ENCODE measurements at regions not wholly inside any gene's neighbourhood (a gene's known extent, or its start where the extent isn't known, plus 50 kb on each side); places are given as distances from the start of the nearest gene placed in this dataset.

DNA sequence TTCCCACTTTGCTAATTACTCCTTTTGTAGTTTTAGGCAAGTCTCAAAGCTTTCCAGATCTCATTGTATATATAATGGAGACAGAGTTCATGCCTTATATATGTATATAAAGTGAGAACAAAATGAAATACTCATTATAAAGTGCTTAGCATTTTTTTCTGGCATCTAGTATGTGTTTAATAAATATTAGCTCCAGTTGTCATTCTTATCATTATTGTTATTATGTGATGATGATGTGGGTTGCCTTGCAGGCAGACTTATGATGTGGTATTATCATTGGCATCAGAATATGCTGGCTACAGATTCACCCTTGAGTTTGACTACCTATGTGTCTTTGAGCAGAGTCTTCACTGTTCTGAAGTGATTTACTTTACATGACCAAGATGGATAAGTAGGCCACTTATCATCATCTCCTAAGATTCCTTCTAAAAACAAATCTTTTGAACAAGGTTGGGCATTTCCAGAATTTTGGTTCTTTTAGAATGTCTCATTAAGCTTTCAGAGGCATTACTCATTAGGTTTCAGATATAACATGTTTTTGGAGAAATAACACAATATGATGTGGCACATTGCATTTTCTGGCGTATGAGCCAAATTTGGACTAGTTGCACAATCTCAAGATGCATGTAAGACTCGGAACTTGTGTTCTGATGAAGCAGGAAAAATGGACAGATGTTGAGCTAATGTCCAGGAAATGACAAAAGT, 145.6 kb upstream of the TNC start:
- no peaks in the 10 kb centered on the region for H3K36me3 Mint-ChIP-seq
- H3K4me3 Mint-ChIP-seq: no peak overlapping the region
- no peak for DNase-seq (ENCODE audit: low spot score in 2 of 2)
- no peaks in the 10 kb centered on the region for H3K4me1 Mint-ChIP-seq
- no peak overlapping the region for H3K27ac Mint-ChIP-seq
- H3K9me3 Mint-ChIP-seq: no peaks in the 10 kb centered on the region
- no peak for ATAC-seq

- Mint-ChIP-seq H3K9me3 (no peaks in the 10 kb centered on the region), H3K4me1 (no peaks in the 10 kb centered on the region), H3K4me3 (no peak overlapping the region), H3K36me3 (no peaks in the 10 kb centered on the region), H3K27ac (no peak overlapping the region)
- no peak for DNase-seq (ENCODE audit: low spot score in 2 of 2)
- ATAC-seq: no peak
These were observed 146.4 kb upstream of the TNC start for GRCh38 chr9:115264313-115264712.

DNA sequence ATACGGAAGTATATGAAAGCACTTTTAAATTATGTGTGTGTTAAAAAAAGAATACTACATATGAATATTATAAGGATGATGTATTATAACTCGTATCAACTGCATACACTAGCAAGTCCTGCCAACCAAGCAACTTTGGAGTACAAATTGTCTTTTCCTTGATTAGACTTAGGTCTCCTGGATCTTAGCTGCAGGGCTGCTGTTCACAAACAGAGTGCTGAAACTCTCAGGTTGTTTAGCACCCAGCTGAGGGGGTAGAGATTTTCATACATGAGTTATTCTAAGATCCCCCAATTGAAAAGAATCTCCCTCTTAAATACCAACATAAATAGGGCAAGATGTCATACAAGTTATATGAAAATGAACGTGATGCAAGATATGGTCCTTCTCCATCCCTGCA, 149.8 kb upstream of the TNC start:
- DNase-seq (ENCODE audit: low spot score in 2 of 2): no peak
- Mint-ChIP-seq H3K27ac (no peak overlapping the region), H3K4me3 (no peak overlapping the region), H3K36me3 (no peaks in the 10 kb centered on the region), H3K9me3 (peaks cover 3% of the 10 kb centered on the region), H3K4me1 (no peaks in the 10 kb centered on the region)
- ATAC-seq: no peak

GRCh38 chr9:115275753-115276152, 157.8 kb upstream of the TNC start:
- Mint-ChIP-seq H3K27ac (no peak overlapping the region), H3K4me1 (no peaks in the 10 kb centered on the region), H3K9me3 (peaks cover 3% of the 10 kb centered on the region), H3K36me3 (no peaks in the 10 kb centered on the region), H3K4me3 (no peak overlapping the region)
- DNase-seq (ENCODE audit: low spot score in 2 of 2): no peak
- no peak for ATAC-seq

GRCh38 chr9:115276621-115277020, 158.7 kb upstream of the TNC start:
- H3K27ac Mint-ChIP-seq: no peak overlapping the region
- DNase-seq (ENCODE audit: low spot score in 2 of 2): no peak
- no peak overlapping the region for H3K4me3 Mint-ChIP-seq

GRCh38 chr9:115277301-115277700, 159.3 kb upstream of the TNC start:
- ATAC-seq (no peak), DNase-seq (ENCODE audit: low spot score in 2 of 2) (no peak)
- H3K4me3 Mint-ChIP-seq: no peak overlapping the region
- no peaks in the 10 kb centered on the region for H3K4me1 Mint-ChIP-seq
- no peak overlapping the region for H3K27ac Mint-ChIP-seq
- no peaks in the 10 kb centered on the region for H3K9me3 Mint-ChIP-seq
- no peaks in the 10 kb centered on the region for H3K36me3 Mint-ChIP-seq

More at GRCh38 chr9:115276621-115277020, 158.7 kb upstream of the TNC start:
- no peaks in the 10 kb centered on the region for H3K4me1 Mint-ChIP-seq
- no peaks in the 10 kb centered on the region for H3K36me3 Mint-ChIP-seq
- no peaks in the 10 kb centered on the region for H3K9me3 Mint-ChIP-seq
- ATAC-seq: no peak

DNA sequence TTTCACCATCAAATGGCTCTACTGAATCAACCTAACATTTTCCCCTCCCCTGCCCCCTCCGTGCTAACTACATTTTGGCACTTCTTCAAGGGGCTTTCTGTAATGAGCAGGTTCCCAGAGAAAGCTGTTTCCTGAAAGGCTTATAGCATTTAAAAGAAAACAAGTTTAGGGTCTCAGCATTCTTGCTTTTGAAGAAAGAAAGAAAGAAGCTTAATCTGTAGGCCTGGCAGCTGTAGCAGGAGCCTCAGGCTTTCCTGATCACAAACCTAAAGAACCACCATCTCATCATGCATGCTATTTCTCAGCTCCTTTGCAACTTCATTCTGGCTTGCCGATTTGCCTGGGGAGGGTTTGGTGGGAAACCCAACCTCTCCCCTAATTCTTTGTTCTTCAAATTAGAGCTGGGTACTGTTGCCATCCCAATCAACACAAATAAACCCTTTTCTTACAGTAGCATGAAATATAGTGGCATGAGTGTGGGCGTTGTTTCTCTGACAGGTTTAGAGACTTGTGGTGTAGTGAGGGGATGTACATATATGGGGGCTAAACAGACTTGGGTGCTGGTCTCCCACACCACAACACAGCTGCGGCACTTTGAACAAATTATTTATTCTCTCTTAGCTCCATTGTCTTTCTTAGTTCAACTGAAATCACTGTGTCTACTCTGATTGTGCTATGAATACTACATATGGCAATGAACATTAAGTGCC, 160.5 kb upstream of the TNC start:
- H3K4me1 Mint-ChIP-seq: no peaks in the 10 kb centered on the region
- no peak for DNase-seq (ENCODE audit: low spot score in 2 of 2)

GRCh38 chr9:115283395-115283794, 165.4 kb upstream of the TNC start:
- H3K4me1 Mint-ChIP-seq: no peaks in the 10 kb centered on the region
- H3K9me3 Mint-ChIP-seq: no peaks in the 10 kb centered on the region
- H3K4me3 Mint-ChIP-seq: no peak overlapping the region
- H3K27ac Mint-ChIP-seq: no peak overlapping the region
- no peaks in the 10 kb centered on the region for H3K36me3 Mint-ChIP-seq
- DNase-seq (ENCODE audit: low spot score in 2 of 2): no peak
- no peak for ATAC-seq

More for the DNA sequence above, 160.5 kb upstream of the TNC start:
- no peaks in the 10 kb centered on the region for H3K9me3 Mint-ChIP-seq
- no peak overlapping the region for H3K27ac Mint-ChIP-seq
- H3K36me3 Mint-ChIP-seq: no peaks in the 10 kb centered on the region
- no peak overlapping the region for H3K4me3 Mint-ChIP-seq
- no peak for ATAC-seq

DNA sequence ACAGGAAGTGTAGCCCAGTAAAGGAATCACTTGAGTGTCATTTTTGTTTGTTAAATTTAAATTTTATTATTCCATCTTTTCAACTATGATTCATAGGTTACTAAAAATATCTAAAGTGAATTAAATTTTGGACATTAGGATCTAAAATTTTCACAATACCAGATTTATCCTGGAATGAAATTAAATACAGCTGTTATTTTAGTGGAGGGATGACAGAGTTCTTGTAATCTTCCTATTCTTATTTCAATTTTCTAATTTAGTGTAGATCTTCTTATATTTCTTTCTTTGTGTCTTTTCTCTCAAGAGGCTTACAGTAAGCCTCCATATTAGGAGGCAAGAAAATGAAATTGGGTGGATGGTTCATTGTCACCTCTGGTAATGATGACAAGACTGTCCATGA, 167.9 kb upstream of the TNC start:
- no peaks in the 10 kb centered on the region for H3K9me3 Mint-ChIP-seq
- no peak overlapping the region for H3K4me3 Mint-ChIP-seq
- H3K36me3 Mint-ChIP-seq: no peaks in the 10 kb centered on the region
- no peak overlapping the region for H3K27ac Mint-ChIP-seq
- ATAC-seq (no peak), DNase-seq (ENCODE audit: low spot score in 2 of 2) (no peak)
- H3K4me1 Mint-ChIP-seq: no peaks in the 10 kb centered on the region

DNA sequence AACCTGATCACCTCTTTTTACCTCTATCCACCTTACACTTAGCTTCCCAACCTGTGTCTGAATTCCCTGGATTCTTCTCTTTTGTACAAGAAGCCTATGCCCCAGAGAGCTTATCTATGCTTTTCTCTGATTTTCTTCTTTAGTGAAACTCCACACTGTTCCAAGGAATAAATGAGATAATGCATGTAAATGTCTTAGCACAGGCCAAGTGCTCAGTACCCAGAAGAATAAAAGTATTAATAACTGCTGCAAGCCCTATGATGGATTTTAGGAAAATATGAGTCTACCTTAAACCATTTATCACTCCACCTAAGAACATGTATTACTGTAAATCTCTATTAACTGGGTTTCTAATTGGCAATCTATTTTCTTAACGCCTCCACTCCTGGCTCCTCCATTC, 168.5 kb upstream of the TNC start:
- no peak for DNase-seq (ENCODE audit: low spot score in 2 of 2)
- H3K9me3 Mint-ChIP-seq: no peaks in the 10 kb centered on the region
- H3K27ac Mint-ChIP-seq: no peak overlapping the region
- no peak overlapping the region for H3K4me3 Mint-ChIP-seq
- H3K4me1 Mint-ChIP-seq: no peaks in the 10 kb centered on the region
- no peak for ATAC-seq
- no peaks in the 10 kb centered on the region for H3K36me3 Mint-ChIP-seq

DNA sequence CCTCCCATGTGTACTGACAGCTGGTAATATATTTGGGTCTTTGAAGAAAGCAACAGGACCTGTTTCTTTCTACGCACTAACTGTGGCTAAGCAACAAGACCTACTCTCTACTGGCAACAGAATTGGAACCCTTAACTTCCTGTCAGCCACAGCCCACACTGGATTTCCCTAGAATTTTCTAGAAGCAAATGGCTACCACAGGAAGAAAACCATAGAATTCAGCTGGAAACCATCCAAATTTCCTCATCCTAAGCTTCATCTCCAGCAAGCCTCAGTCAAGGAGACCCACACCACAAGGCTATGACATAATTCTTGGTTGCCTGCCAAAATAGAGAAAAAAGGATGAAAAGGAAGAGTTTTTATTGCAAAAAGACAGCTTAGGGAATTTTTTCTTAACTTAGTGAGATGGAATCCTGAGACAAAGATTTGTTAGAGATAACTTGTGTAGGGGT, 171.8 kb upstream of the TNC start:
- no peaks in the 10 kb centered on the region for H3K4me1 Mint-ChIP-seq
- H3K4me3 Mint-ChIP-seq: no peak overlapping the region
- H3K36me3 Mint-ChIP-seq: no peaks in the 10 kb centered on the region
- no peak for DNase-seq (ENCODE audit: low spot score in 2 of 2)
- no peak for ATAC-seq
- H3K9me3 Mint-ChIP-seq: no peaks in the 10 kb centered on the region
- no peak overlapping the region for H3K27ac Mint-ChIP-seq

DNA sequence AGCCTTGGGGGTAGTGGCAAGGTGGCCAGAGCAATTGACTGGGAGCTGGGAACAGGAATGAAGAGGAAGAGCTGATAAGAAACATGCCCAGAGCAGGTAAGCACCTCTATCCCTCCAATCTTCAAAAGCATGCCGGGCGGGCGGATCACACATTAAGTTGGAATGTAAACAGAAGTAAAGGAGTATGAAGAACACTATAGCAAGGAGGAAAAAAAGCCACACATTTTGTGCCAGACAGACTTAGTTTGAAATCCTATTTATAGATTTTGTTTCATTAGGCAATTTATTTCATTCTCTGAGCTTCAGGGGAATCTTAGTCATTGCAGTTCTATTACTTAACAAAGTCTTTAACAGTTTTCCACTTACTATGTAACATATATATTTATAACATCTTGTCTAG, 173.9 kb upstream of the TNC start:
- Mint-ChIP-seq H3K27ac (no peak overlapping the region), H3K4me1 (no peaks in the 10 kb centered on the region), H3K4me3 (no peak overlapping the region), H3K9me3 (no peaks in the 10 kb centered on the region), H3K36me3 (no peaks in the 10 kb centered on the region)
- no peak for DNase-seq (ENCODE audit: low spot score in 2 of 2)
- no peak for ATAC-seq

- ATAC-seq (no peak), DNase-seq (ENCODE audit: low spot score in 2 of 2) (no peak)
- Mint-ChIP-seq H3K4me1 (no peaks in the 10 kb centered on the region), H3K9me3 (no peaks in the 10 kb centered on the region), H3K36me3 (no peaks in the 10 kb centered on the region), H3K4me3 (no peak overlapping the region), H3K27ac (no peak overlapping the region)
These were observed 174.8 kb upstream of the TNC start for GRCh38 chr9:115292584-115293279.

- H3K36me3 Mint-ChIP-seq: no peaks in the 10 kb centered on the region
- no peak overlapping the region for H3K27ac Mint-ChIP-seq
- DNase-seq (ENCODE audit: low spot score in 2 of 2) (no peak), ATAC-seq (no peak)
- H3K4me1 Mint-ChIP-seq: no peaks in the 10 kb centered on the region
- H3K9me3 Mint-ChIP-seq: no peaks in the 10 kb centered on the region
- no peak overlapping the region for H3K4me3 Mint-ChIP-seq
These were observed 177.8 kb upstream of the TNC start for GRCh38 chr9:115295734-115296133.

DNA sequence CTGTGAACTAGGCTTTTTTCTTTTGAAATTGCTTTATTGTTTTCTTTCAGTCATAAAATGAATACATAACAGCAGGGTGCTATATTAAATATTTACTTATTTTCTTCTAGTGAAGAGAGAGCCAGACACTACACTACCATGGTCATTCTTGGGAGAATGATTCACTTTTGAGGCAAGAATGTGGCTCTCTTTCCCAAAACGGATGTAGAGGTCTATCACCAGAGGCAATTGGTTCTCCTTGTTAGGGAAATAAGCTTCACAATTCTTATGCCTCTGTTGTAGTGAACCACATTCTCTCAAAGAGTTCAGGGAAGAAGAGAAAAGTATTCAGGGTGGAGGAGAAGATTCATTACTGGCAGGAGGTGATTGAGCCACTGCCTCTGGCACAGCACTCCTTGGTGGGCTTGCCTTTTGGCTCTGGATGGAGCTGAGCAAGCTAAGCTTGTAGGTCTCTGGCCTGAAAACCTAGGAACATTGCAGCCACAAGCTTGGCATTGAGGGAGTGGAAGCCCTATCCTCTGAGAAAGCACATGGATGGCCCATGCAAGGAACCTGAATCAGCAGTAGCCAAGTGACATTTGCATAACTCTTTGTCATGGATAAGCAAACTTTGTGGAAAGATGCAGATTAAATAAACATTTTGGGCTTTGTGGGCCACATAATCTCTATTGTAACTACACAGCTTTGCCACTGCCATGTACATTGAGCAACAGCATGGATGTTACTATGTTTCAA, 179.0 kb upstream of the TNC start:
- H3K4me1 Mint-ChIP-seq: no peaks in the 10 kb centered on the region
- DNase-seq (ENCODE audit: low spot score in 2 of 2) (no peak), ATAC-seq (no peak)
- H3K9me3 Mint-ChIP-seq: no peaks in the 10 kb centered on the region
- H3K36me3 Mint-ChIP-seq: no peaks in the 10 kb centered on the region
- H3K27ac Mint-ChIP-seq: no peak overlapping the region
- H3K4me3 Mint-ChIP-seq: no peak overlapping the region

All from stimulated activated effector memory CD8-positive, alpha-beta T cell treated with anti-CD3 and anti-CD28 coated beads, Interleukin-12 subunit alpha, Interleukin-12 subunit beta, amount 100 ng/mL, for 72 hours (primary cell).